ENCODE measurements at regions not wholly inside any gene's neighbourhood (a gene's known extent, or its start where the extent isn't known, plus 50 kb on each side); places are given as distances from the start of the nearest gene placed in this dataset.

DNA sequence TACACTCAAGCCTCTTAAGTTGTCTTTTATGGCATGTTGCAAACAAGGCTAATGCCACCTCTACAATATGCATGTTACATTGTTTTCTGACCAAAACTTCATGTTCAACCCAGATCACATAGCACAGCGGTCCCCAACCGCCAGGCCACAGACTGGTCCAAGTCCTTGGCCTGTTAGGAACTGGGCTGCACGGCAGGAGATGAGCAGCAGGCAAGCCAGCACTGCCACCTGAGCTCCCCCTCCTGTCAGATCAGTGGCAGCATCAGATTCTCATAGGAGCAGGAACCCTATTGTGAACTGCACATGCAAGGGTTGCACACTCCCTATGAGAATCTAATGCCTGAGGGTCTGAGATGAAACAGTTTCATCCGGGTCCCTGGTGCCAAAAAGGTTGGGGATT is 324.8 kb upstream of the CHAC2 start:
- Histone ChIP-seq H3K4me1 (ENCODE audit: insufficient read depth) (peaks cover 10% of the 10 kb centered on the region; the same call in 1 of the 2 replicates), H2AFZ (peak overlapping the region; percentile 11; the same call in 1 of the 2 replicates), H4K20me1 (replicated peaks; ENCODE audit: insufficient read depth) (no peaks in the 10 kb centered on the region), H3K36me3 (ENCODE audit: insufficient read depth) (no peaks in the 10 kb centered on the region), H3K9me2 (ENCODE audit: insufficient read depth) (no peaks in the 10 kb centered on the region), H3K4me2 (no peak overlapping the region), H3K79me2 (replicated peaks; ENCODE audit: insufficient read depth) (no peaks in the 10 kb centered on the region), H3K27ac (ENCODE audit: low read depth) (no peak overlapping the region), H3K27me3 (ENCODE audit: insufficient read depth) (no peaks in the 10 kb centered on the region), H3F3A (replicated peaks; ENCODE audit: low read depth) (no peaks in the 10 kb centered on the region), H3K4me3 (no peak overlapping the region)
- Mint-ChIP-seq H3K4me1 (peaks cover 17% of the 10 kb centered on the region), H3K36me3 (ENCODE audit: low read depth) (no peaks in the 10 kb centered on the region), H3K4me3 (no peak overlapping the region), H3K27me3 (ENCODE audit: insufficient read depth, low read depth, poor library complexity) (no peaks in the 10 kb centered on the region), H3K27ac (no peak overlapping the region), H3K9me3 (no peaks in the 10 kb centered on the region)
- ATAC-seq (peak; percentile 96), DNase-seq (ENCODE audit: low spot score) (peak; percentile 39)
- TF ChIP-seq POLR2AphosphoS5 (IDR thresholded peaks at IDR 0.05; ENCODE audit: low read depth) (no peak), CTCF (conservative IDR thresholded peaks at IDR 0.05; ENCODE audit: low read depth in 2 of 2) (peak; percentile 41 to 75), STAT1 (IDR thresholded peaks at IDR 0.05; ENCODE audit: unreplicated experiment) (no peak)
- TF ChIP-seq, protein P1, sequence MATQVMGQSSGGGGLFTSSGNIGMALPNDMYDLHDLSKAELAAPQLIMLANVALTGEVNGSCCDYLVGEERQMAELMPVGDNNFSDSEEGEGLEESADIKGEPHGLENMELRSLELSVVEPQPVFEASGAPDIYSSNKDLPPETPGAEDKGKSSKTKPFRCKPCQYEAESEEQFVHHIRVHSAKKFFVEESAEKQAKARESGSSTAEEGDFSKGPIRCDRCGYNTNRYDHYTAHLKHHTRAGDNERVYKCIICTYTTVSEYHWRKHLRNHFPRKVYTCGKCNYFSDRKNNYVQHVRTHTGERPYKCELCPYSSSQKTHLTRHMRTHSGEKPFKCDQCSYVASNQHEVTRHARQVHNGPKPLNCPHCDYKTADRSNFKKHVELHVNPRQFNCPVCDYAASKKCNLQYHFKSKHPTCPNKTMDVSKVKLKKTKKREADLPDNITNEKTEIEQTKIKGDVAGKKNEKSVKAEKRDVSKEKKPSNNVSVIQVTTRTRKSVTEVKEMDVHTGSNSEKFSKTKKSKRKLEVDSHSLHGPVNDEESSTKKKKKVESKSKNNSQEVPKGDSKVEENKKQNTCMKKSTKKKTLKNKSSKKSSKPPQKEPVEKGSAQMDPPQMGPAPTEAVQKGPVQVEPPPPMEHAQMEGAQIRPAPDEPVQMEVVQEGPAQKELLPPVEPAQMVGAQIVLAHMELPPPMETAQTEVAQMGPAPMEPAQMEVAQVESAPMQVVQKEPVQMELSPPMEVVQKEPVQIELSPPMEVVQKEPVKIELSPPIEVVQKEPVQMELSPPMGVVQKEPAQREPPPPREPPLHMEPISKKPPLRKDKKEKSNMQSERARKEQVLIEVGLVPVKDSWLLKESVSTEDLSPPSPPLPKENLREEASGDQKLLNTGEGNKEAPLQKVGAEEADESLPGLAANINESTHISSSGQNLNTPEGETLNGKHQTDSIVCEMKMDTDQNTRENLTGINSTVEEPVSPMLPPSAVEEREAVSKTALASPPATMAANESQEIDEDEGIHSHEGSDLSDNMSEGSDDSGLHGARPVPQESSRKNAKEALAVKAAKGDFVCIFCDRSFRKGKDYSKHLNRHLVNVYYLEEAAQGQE (IDR thresholded peaks at IDR 0.05; ENCODE audit: unreplicated experiment), result no peak
- TF ChIP-seq, protein P2, sequence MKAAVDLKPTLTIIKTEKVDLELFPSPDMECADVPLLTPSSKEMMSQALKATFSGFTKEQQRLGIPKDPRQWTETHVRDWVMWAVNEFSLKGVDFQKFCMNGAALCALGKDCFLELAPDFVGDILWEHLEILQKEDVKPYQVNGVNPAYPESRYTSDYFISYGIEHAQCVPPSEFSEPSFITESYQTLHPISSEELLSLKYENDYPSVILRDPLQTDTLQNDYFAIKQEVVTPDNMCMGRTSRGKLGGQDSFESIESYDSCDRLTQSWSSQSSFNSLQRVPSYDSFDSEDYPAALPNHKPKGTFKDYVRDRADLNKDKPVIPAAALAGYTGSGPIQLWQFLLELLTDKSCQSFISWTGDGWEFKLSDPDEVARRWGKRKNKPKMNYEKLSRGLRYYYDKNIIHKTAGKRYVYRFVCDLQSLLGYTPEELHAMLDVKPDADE (IDR thresholded peaks at IDR 0.05), result no peak

DNA sequence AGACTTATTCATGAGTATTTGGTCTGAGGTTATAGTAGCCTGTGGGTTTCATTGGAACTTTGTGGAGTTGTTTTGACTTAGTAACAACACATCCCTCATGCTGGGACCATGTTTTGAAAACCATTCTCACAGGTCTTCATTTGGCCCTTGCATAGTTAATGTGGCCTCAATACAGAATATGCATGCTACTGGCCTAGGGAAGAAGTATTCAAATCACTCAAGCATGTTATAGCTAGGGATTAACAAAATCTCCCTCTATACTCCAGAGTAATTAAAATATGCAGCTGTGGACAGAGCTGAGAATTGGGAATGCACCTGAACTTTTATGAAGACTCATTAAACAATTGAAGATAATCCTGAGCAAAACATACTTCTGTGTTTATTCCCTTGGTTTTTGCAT is 325.5 kb upstream of the CHAC2 start:
- H3K4me1 Mint-ChIP-seq, result peaks cover 13% of the 10 kb centered on the region
- no peaks in the 10 kb centered on the region for H4K20me1 ChIP-seq (replicated peaks; ENCODE audit: insufficient read depth)

More for the DNA sequence above, 325.5 kb upstream of the CHAC2 start:
- Histone ChIP-seq H3K9me2 (ENCODE audit: insufficient read depth) (no peaks in the 10 kb centered on the region), H3K4me2 (no peak overlapping the region), H3K27ac (ENCODE audit: low read depth) (no peak overlapping the region), H3K36me3 (ENCODE audit: insufficient read depth) (no peaks in the 10 kb centered on the region), H3F3A (replicated peaks; ENCODE audit: low read depth) (no peaks in the 10 kb centered on the region), H2AFZ (no peak overlapping the region), H3K4me1 (ENCODE audit: insufficient read depth) (peaks cover 10% of the 10 kb centered on the region; the same call in 1 of the 2 replicates), H3K27me3 (ENCODE audit: insufficient read depth) (no peaks in the 10 kb centered on the region), H3K4me3 (no peak overlapping the region), H3K79me2 (replicated peaks; ENCODE audit: insufficient read depth) (no peaks in the 10 kb centered on the region)
- no peak for TF ChIP-seq JUNB (IDR thresholded peaks at IDR 0.05; ENCODE audit: unreplicated experiment)
- H3K27ac Mint-ChIP-seq, result no peak overlapping the region
- H3K36me3 Mint-ChIP-seq (ENCODE audit: low read depth), result no peaks in the 10 kb centered on the region
- peak; percentile 28; the same call in 1 of the 3 replicates for ATAC-seq
- no peaks in the 10 kb centered on the region for H3K27me3 Mint-ChIP-seq (ENCODE audit: insufficient read depth, low read depth, poor library complexity)
- DNase-seq (ENCODE audit: low spot score), result no peak
- H3K4me3 Mint-ChIP-seq, result no peak overlapping the region
- no peaks in the 10 kb centered on the region for H3K9me3 Mint-ChIP-seq

Data from GM23338 (cell line).